ENCODE measurements at regions not wholly inside any gene's neighbourhood (a gene's known extent, or its start where the extent isn't known, plus 50 kb on each side); places are given as distances from the start of the nearest gene placed in this dataset.
A peak's percentile ranks its signal among the peaks of the same experiment; 100 is the strongest.
"Not testable (repeated sequence)": the region's sequence is repeated elsewhere in the genome, so short reads cannot be mapped to it uniquely, and the experiment has no call there.

- DNase-seq (ENCODE audit: low read depth, low spot score) = no peak
Observed at GRCh38 chr10:21406595-21407193, 118.8 kb downstream of the SKIDA1 start.

GRCh38 chr10:21405981-21406380 lies 119.5 kb downstream of the SKIDA1 start:
- no peak for DNase-seq (ENCODE audit: low read depth, low spot score)

GRCh38 chr10:21403256-21404015 lies 122.0 kb downstream of the SKIDA1 start:
- no peak for DNase-seq (ENCODE audit: low read depth, low spot score)

- peak; percentile 29 for DNase-seq (ENCODE audit: low read depth, low spot score)
Observed at GRCh38 chr10:21402606-21403083, 122.8 kb downstream of the SKIDA1 start.

GRCh38 chr10:21401196-21401595 lies 124.3 kb downstream of the SKIDA1 start:
- DNase-seq (ENCODE audit: low read depth, low spot score) = no peak

- peak; percentile 44 for DNase-seq (ENCODE audit: low read depth, low spot score)
Observed at GRCh38 chr10:21399392-21400035, 126.0 kb downstream of the SKIDA1 start.

- DNase-seq (ENCODE audit: low read depth, low spot score) = no peak
Observed at GRCh38 chr10:21398563-21399231, 126.8 kb downstream of the SKIDA1 start.

- no peak for DNase-seq (ENCODE audit: low read depth, low spot score)
Observed at GRCh38 chr10:21396889-21397288, 128.6 kb downstream of the SKIDA1 start.

GRCh38 chr10:21393931-21394330 lies 131.6 kb downstream of the SKIDA1 start:
- no peak for DNase-seq (ENCODE audit: low read depth, low spot score)

- DNase-seq (ENCODE audit: low read depth, low spot score) = no peak
Observed at GRCh38 chr10:21388589-21388988, 136.9 kb downstream of the SKIDA1 start.

GRCh38 chr10:21387868-21388267 lies 137.6 kb downstream of the SKIDA1 start:
- DNase-seq (ENCODE audit: low read depth, low spot score) = no peak

GRCh38 chr10:21385996-21386585 lies 139.4 kb downstream of the SKIDA1 start:
- DNase-seq (ENCODE audit: low read depth, low spot score) = no peak

GRCh38 chr10:21385536-21385935 lies 139.9 kb downstream of the SKIDA1 start:
- DNase-seq (ENCODE audit: low read depth, low spot score) = no peak

- DNase-seq (ENCODE audit: low read depth, low spot score) = no peak
Observed at GRCh38 chr10:21379143-21379542, 146.3 kb downstream of the SKIDA1 start.

- not testable (repeated sequence) for DNase-seq (ENCODE audit: low read depth, low spot score)
Observed at GRCh38 chr10:21375274-21375673, 150.2 kb downstream of the SKIDA1 start.

- DNase-seq (ENCODE audit: low read depth, low spot score) = not testable (repeated sequence)
Observed at GRCh38 chr10:21373881-21374280, 151.6 kb downstream of the SKIDA1 start.

- peak; percentile 62 for DNase-seq (ENCODE audit: low read depth, low spot score)
Observed at GRCh38 chr10:21372651-21373410, 152.7 kb downstream of the SKIDA1 start.

GRCh38 chr10:21369697-21370096 lies 155.8 kb downstream of the SKIDA1 start:
- DNase-seq (ENCODE audit: low read depth, low spot score) = no peak

GRCh38 chr10:21368728-21369425 lies 156.6 kb downstream of the SKIDA1 start:
- DNase-seq (ENCODE audit: low read depth, low spot score) = no peak

GRCh38 chr10:21368022-21368582 lies 157.4 kb downstream of the SKIDA1 start:
- no peak for DNase-seq (ENCODE audit: low read depth, low spot score)
